AG04450 (cell line): ENCODE measurements at regions not wholly inside any gene's neighbourhood (a gene's known extent, or its start where the extent isn't known, plus 50 kb on each side); places are given as distances from the start of the nearest gene placed in this dataset.

Experiments used
- CTCF ChIA-PET: fragments of 300-600, 350-600 bp; formaldehyde crosslinking; extraction: SDS; loops from one replicate; lab custom pipeline; 2022; ENCODE audit warnings: antibody characterized with exemption, inconsistent platforms; lab: Charles Lee
- POLR2A ChIA-PET: fragments of 350-600 bp; formaldehyde crosslinking; extraction: SDS; loops from one replicate; lab custom pipeline; 2021; ENCODE audit warnings: antibody characterized with exemption, inconsistent platforms; lab: Yijun Ruan, JAX
- DNase-seq: peaks from one replicate; pipeline ENCODE4 v3.0.0-alpha.2; 2011; ENCODE audit warnings: low read depth, low spot score
- H3K27ac ChIP-seq: one replicate; pipeline ENCODE4 v1.5.1; 2012; ENCODE audit warnings: low read depth, low read length, control low read depth
- H3K27me3 ChIP-seq: one replicate; pipeline ENCODE4 v1.6.0; 2012; ENCODE audit warnings: low read length; ENCODE audit not compliant: control insufficient read depth, insufficient read depth
- H3K4me3 ChIP-seq: 2 replicates; pipeline ENCODE4 v1.5.1; 2011; ENCODE audit warnings: mild to moderate bottlenecking, low read depth, low read length, control low read depth
- H3K9me3 ChIP-seq: 2 replicates; pipeline ENCODE4 v1.5.1; 2012; ENCODE audit warnings: low read length; ENCODE audit not compliant: control insufficient read depth, insufficient read depth
- CTCF ChIP-seq: IDR thresholded peaks from 2 replicates; pipeline ENCODE4 v1.5.1; 2011; ENCODE audit warnings: low read depth, low read length, control low read depth, inconsistent platforms

GRCh38 chrX:138775517-138775916, 64.0 kb upstream of the FGF13 start:
- ChIA-PET CTCF (interaction anchor here (1.2 kb wide), 1 partner anchor 784 kb away, joined by 4 read pairs; no protein-coding TSS in a partner anchor), POLR2A (no interaction called here)
- TF ChIP-seq CTCF: peak; percentile 42

GRCh38 chrX:138771047-138771446, 59.5 kb upstream of the FGF13 start:
- Histone ChIP-seq H3K9me3 (no peaks in the 10 kb centered on the region), H3K4me3 (no peak overlapping the region), H3K27ac (no peak overlapping the region), H3K27me3 (no peaks in the 10 kb centered on the region)
- no peak for TF ChIP-seq CTCF
- POLR2A ChIA-PET: no interaction called here
- CTCF ChIA-PET: no interaction called here
- no peak for DNase-seq

More at GRCh38 chrX:138775517-138775916, 64.0 kb upstream of the FGF13 start:
- H3K27me3 ChIP-seq: no peaks in the 10 kb centered on the region
- H3K27ac ChIP-seq: no peak overlapping the region
- H3K9me3 ChIP-seq: no peaks in the 10 kb centered on the region
- DNase-seq: no peak
- no peak overlapping the region for H3K4me3 ChIP-seq

- Histone ChIP-seq H3K27ac (no peak overlapping the region), H3K4me3 (no peak overlapping the region), H3K27me3 (no peaks in the 10 kb centered on the region), H3K9me3 (no peaks in the 10 kb centered on the region)
- TF ChIP-seq CTCF: no peak
- ChIA-PET POLR2A (no interaction called here), CTCF (interaction anchor here (0.6 kb wide), 1 partner anchor 1249 kb away, joined by 4 read pairs; no protein-coding TSS in a partner anchor)
- no peak for DNase-seq
Measured at GRCh38 chrX:138769918-138770317, 58.4 kb upstream of the FGF13 start.

- Histone ChIP-seq H3K27me3 (no peaks in the 10 kb centered on the region), H3K27ac (no peak overlapping the region), H3K9me3 (no peaks in the 10 kb centered on the region), H3K4me3 (no peak overlapping the region)
- ChIA-PET CTCF (no interaction called here), POLR2A (no interaction called here)
- no peak for DNase-seq
- TF ChIP-seq CTCF: no peak
Measured at GRCh38 chrX:138765051-138765450, 53.5 kb upstream of the FGF13 start.

- ChIA-PET POLR2A (no interaction called here), CTCF (no interaction called here)
- TF ChIP-seq CTCF: no peak
Measured at GRCh38 chrX:138763761-138764160, 52.2 kb upstream of the FGF13 start.

More at GRCh38 chrX:138763761-138764160, 52.2 kb upstream of the FGF13 start:
- Histone ChIP-seq H3K4me3 (no peak overlapping the region), H3K27me3 (no peaks in the 10 kb centered on the region), H3K9me3 (no peaks in the 10 kb centered on the region), H3K27ac (no peak overlapping the region)
- no peak for DNase-seq
